ENCODE measurements at regions not wholly inside any gene's neighbourhood (a gene's known extent, or its start where the extent isn't known, plus 50 kb on each side); places are given as distances from the start of the nearest gene placed in this dataset.

GRCh38 chr15:70596354-70597055 lies 166.9 kb downstream of the UACA start:
- Histone ChIP-seq H3K27ac (ENCODE audit: low read length) (no peak overlapping the region), H3K4me3 (ENCODE audit: low read length) (no peak overlapping the region), H3K27me3 (ENCODE audit: control insufficient read depth, insufficient read depth, low read length) (no peaks in the 10 kb centered on the region), H3K4me1 (ENCODE audit: control insufficient read depth, insufficient read depth, low read length) (no peaks in the 10 kb centered on the region), H3K9me3 (ENCODE audit: control insufficient read depth, insufficient read depth, low read length) (no peaks in the 10 kb centered on the region), H3K36me3 (ENCODE audit: control insufficient read depth, insufficient read depth, low read length) (no peaks in the 10 kb centered on the region)
- Mint-ChIP-seq H3K9me3 (peaks cover 2 to 12% of the 10 kb centered on the region in 2 donors), H3K27ac (no peak overlapping the region), H3K4me3 (no peak overlapping the region), H3K36me3 (peaks cover 21% of the 10 kb centered on the region), H3K27me3 (ENCODE audit: low read depth in 2 of 2) (peaks cover 12 to 26% of the 10 kb centered on the region in 2 donors), H3K4me1 (no peaks in the 10 kb centered on the region)
- ATAC-seq = no peak
- no peak for TF ChIP-seq CTCF (IDR thresholded peaks at IDR 0.05)
- intact Hi-C loops (cut with micrococcal nuclease) = no loop called here
- no peak for DNase-seq
- WGBS (ENCODE audit: insufficient coverage) = 100% methylated on average over 2 of the region's 2 CpGs

- no peaks in the 10 kb centered on the region for H3K27me3 ChIP-seq (ENCODE audit: control insufficient read depth, insufficient read depth, low read length)
- H3K4me1 ChIP-seq (ENCODE audit: control insufficient read depth, insufficient read depth, low read length) = no peaks in the 10 kb centered on the region
- no peak overlapping the region for H3K27ac Mint-ChIP-seq
- ATAC-seq (no peak), DNase-seq (no peak)
- H3K4me3 ChIP-seq (ENCODE audit: low read length) = no peak overlapping the region
- H3K9me3 ChIP-seq (ENCODE audit: control insufficient read depth, insufficient read depth, low read length) = no peaks in the 10 kb centered on the region
- no peak overlapping the region for H3K27ac ChIP-seq (ENCODE audit: low read length)
- H3K36me3 Mint-ChIP-seq = peaks cover 21% of the 10 kb centered on the region
- H3K4me1 Mint-ChIP-seq = peaks cover 7 to 8% of the 10 kb centered on the region in 2 donors
- H3K9me3 Mint-ChIP-seq = peaks cover 2 to 12% of the 10 kb centered on the region in 2 donors
- no peak for TF ChIP-seq CTCF (IDR thresholded peaks at IDR 0.05)
- no peaks in the 10 kb centered on the region for H3K36me3 ChIP-seq (ENCODE audit: control insufficient read depth, insufficient read depth, low read length)
- no peak overlapping the region for H3K4me3 Mint-ChIP-seq
- intact Hi-C loops (cut with micrococcal nuclease) = no loop called here
- peaks cover 12 to 32% of the 10 kb centered on the region in 2 donors for H3K27me3 Mint-ChIP-seq (ENCODE audit: low read depth in 2 of 2)
These were observed 169.6 kb downstream of the UACA start for GRCh38 chr15:70593795-70594194.

- ATAC-seq = no peak
- Histone ChIP-seq H3K9me3 (ENCODE audit: control insufficient read depth, insufficient read depth, low read length) (no peaks in the 10 kb centered on the region), H3K36me3 (ENCODE audit: control insufficient read depth, insufficient read depth, low read length) (no peaks in the 10 kb centered on the region), H3K27ac (ENCODE audit: low read length) (no peak overlapping the region), H3K27me3 (ENCODE audit: control insufficient read depth, insufficient read depth, low read length) (peaks cover 8% of the 10 kb centered on the region), H3K4me3 (ENCODE audit: low read length) (no peak overlapping the region), H3K4me1 (ENCODE audit: control insufficient read depth, insufficient read depth, low read length) (peaks cover 10% of the 10 kb centered on the region)
- TF ChIP-seq CTCF (IDR thresholded peaks at IDR 0.05) = no peak
- 83% methylated on average over 2 of the region's 4 CpGs for WGBS (ENCODE audit: insufficient coverage)
- intact Hi-C loops (cut with micrococcal nuclease) = no loop called here
- H3K27ac Mint-ChIP-seq = no peak overlapping the region
- peaks cover 21 to 25% of the 10 kb centered on the region in 2 donors for H3K4me1 Mint-ChIP-seq
- peaks cover 12% of the 10 kb centered on the region for H3K36me3 Mint-ChIP-seq
- H3K27me3 Mint-ChIP-seq (ENCODE audit: low read depth in 2 of 2) = peaks cover 24 to 41% of the 10 kb centered on the region in 2 donors
- H3K9me3 Mint-ChIP-seq = peaks cover 2 to 7% of the 10 kb centered on the region in 2 donors
- no peak for DNase-seq
- H3K4me3 Mint-ChIP-seq = no peak overlapping the region
These were observed 173.6 kb downstream of the UACA start for GRCh38 chr15:70589728-70590127.

- no peaks in the 10 kb centered on the region for H3K9me3 ChIP-seq (ENCODE audit: control insufficient read depth, insufficient read depth, low read length)
- DNase-seq (no peak), ATAC-seq (no peak)
- no peak for TF ChIP-seq CTCF (IDR thresholded peaks at IDR 0.05)
- Mint-ChIP-seq H3K27ac (no peak overlapping the region), H3K9me3 (peaks cover 2 to 4% of the 10 kb centered on the region in 2 donors), H3K4me1 (peaks cover 21 to 26% of the 10 kb centered on the region in 2 donors), H3K36me3 (peaks cover 6% of the 10 kb centered on the region), H3K4me3 (no peak overlapping the region), H3K27me3 (ENCODE audit: low read depth in 2 of 2) (peaks cover 23 to 41% of the 10 kb centered on the region in 2 donors)
- no peaks in the 10 kb centered on the region for H3K36me3 ChIP-seq (ENCODE audit: control insufficient read depth, insufficient read depth, low read length)
- no peak overlapping the region for H3K27ac ChIP-seq (ENCODE audit: low read length)
- H3K4me1 ChIP-seq (ENCODE audit: control insufficient read depth, insufficient read depth, low read length) = peaks cover 10% of the 10 kb centered on the region
- intact Hi-C loops (cut with micrococcal nuclease) = no loop called here
- H3K27me3 ChIP-seq (ENCODE audit: control insufficient read depth, insufficient read depth, low read length) = peaks cover 10% of the 10 kb centered on the region
- H3K4me3 ChIP-seq (ENCODE audit: low read length) = no peak overlapping the region
These were observed 174.1 kb downstream of the UACA start for GRCh38 chr15:70589221-70589620.
